ENCODE measurements at regions not wholly inside any gene's neighbourhood (a gene's known extent, or its start where the extent isn't known, plus 50 kb on each side); places are given as distances from the start of the nearest gene placed in this dataset.

GRCh38 chr3:84905556-84905920 lies 53.3 kb upstream of the CADM2 start:
- FAIRE-seq: no peak
- dilution Hi-C loops (cut with MboI; ENCODE audit: extremely low pct_ligation_motif_present, low sequenced_read_pairs): no loop called here
- H4K20me1 ChIP-seq (ENCODE audit: control insufficient read depth, extremely low read depth, insufficient read depth, low read length): no peaks in the 10 kb centered on the region

GRCh38 chr3:84906065-84906464 lies 52.7 kb upstream of the CADM2 start:
- DNase-seq (ENCODE audit: low read depth, low spot score) (no peak), FAIRE-seq (no peak)
- no peak overlapping the region for H3K27ac ChIP-seq (ENCODE audit: control insufficient read depth, insufficient read depth, low read length)
- dilution Hi-C loops (cut with MboI; ENCODE audit: extremely low pct_ligation_motif_present, low sequenced_read_pairs): no loop called here
- no peaks in the 10 kb centered on the region for H3K27me3 ChIP-seq (ENCODE audit: control insufficient read depth, extremely low read depth, insufficient read depth, low read length)
- TF ChIP-seq CTCF (optimal IDR thresholded peaks at IDR 0.05 in 1 of 3, IDR thresholded peaks at IDR 0.05 in 1 of 3, conservative IDR thresholded peaks at IDR 0.05 in 1 of 3; ENCODE audit: extremely low read depth in 1 of 3, insufficient read depth in 2 of 3, low read length in 3 of 3) (no peak), EZH2 (IDR thresholded peaks at IDR 0.05; ENCODE audit: low read length) (no peak)
- H3K4me3 ChIP-seq (ENCODE audit: control insufficient read depth in 2 of 3, extremely low read depth in 1 of 3, insufficient read depth in 2 of 3, low read depth in 1 of 3, low read length in 3 of 3): no peak overlapping the region
- H3K9me1 ChIP-seq (ENCODE audit: control insufficient read depth, extremely low read depth, insufficient read depth, low read length): no peaks in the 10 kb centered on the region
- no peaks in the 10 kb centered on the region for H3K36me3 ChIP-seq (ENCODE audit: control insufficient read depth in 2 of 2, extremely low read depth in 1 of 2, insufficient read depth in 2 of 2, low read length in 2 of 2)
- H3K9me3 ChIP-seq (ENCODE audit: control insufficient read depth, low read depth, low read length): peaks cover 3% of the 10 kb centered on the region
- H3K4me2 ChIP-seq (ENCODE audit: control insufficient read depth, extremely low read depth, insufficient read depth, low read depth, low read length): no peak overlapping the region
- no peak overlapping the region for H2AFZ ChIP-seq (ENCODE audit: control insufficient read depth, low read length)
- no peaks in the 10 kb centered on the region for H3K79me2 ChIP-seq (ENCODE audit: control insufficient read depth, insufficient read depth, low read length)
- no peaks in the 10 kb centered on the region for H4K20me1 ChIP-seq (ENCODE audit: control insufficient read depth, extremely low read depth, insufficient read depth, low read length)
- H3K4me1 ChIP-seq (ENCODE audit: control insufficient read depth, extremely low read depth, insufficient read depth, low read length): no peaks in the 10 kb centered on the region
- H3K9ac ChIP-seq (ENCODE audit: control insufficient read depth, extremely low read depth, insufficient read depth, low read length): no peak overlapping the region

More at GRCh38 chr3:84905556-84905920, 53.3 kb upstream of the CADM2 start:
- no peaks in the 10 kb centered on the region for H3K79me2 ChIP-seq (ENCODE audit: control insufficient read depth, insufficient read depth, low read length)
- no peak overlapping the region for H3K9ac ChIP-seq (ENCODE audit: control insufficient read depth, extremely low read depth, insufficient read depth, low read length)
- H3K9me3 ChIP-seq (ENCODE audit: control insufficient read depth, low read depth, low read length): peaks cover 3% of the 10 kb centered on the region
- no peak overlapping the region for H2AFZ ChIP-seq (ENCODE audit: control insufficient read depth, low read length)
- H3K27ac ChIP-seq (ENCODE audit: control insufficient read depth, insufficient read depth, low read length): no peak overlapping the region
- H3K27me3 ChIP-seq (ENCODE audit: control insufficient read depth, extremely low read depth, insufficient read depth, low read length): no peaks in the 10 kb centered on the region
- no peaks in the 10 kb centered on the region for H3K9me1 ChIP-seq (ENCODE audit: control insufficient read depth, extremely low read depth, insufficient read depth, low read length)
- H3K4me3 ChIP-seq (ENCODE audit: control insufficient read depth in 2 of 3, extremely low read depth in 1 of 3, insufficient read depth in 2 of 3, low read depth in 1 of 3, low read length in 3 of 3): no peak overlapping the region
- no peaks in the 10 kb centered on the region for H3K4me1 ChIP-seq (ENCODE audit: control insufficient read depth, extremely low read depth, insufficient read depth, low read length)
- H3K36me3 ChIP-seq (ENCODE audit: control insufficient read depth in 2 of 2, extremely low read depth in 1 of 2, insufficient read depth in 2 of 2, low read length in 2 of 2): no peaks in the 10 kb centered on the region
- no peak for TF ChIP-seq CTCF (optimal IDR thresholded peaks at IDR 0.05 in 1 of 3, IDR thresholded peaks at IDR 0.05 in 1 of 3, conservative IDR thresholded peaks at IDR 0.05 in 1 of 3; ENCODE audit: extremely low read depth in 1 of 3, insufficient read depth in 2 of 3, low read length in 3 of 3)
- no peak for TF ChIP-seq EZH2 (IDR thresholded peaks at IDR 0.05; ENCODE audit: low read length)
- no peak overlapping the region for H3K4me2 ChIP-seq (ENCODE audit: control insufficient read depth, extremely low read depth, insufficient read depth, low read depth, low read length)
- no peak for DNase-seq (ENCODE audit: low read depth, low spot score)
